Kidney epithelial cell (primary cell): ENCODE measurements at regions not wholly inside any gene's neighbourhood (a gene's known extent, or its start where the extent isn't known, plus 50 kb on each side); places are given as distances from the start of the nearest gene placed in this dataset.

ENCODE experiments used
- DNase-seq: peaks from one replicate; pipeline ENCODE4 v3.0.0-alpha.2; 2010; ENCODE audit warnings: low read depth
- H3K27me3 ChIP-seq: 2 replicates; pipeline ENCODE4 v1.6.0; 2011; ENCODE audit warnings: low read length; ENCODE audit not compliant: control insufficient read depth, insufficient read depth
- H3K36me3 ChIP-seq: 2 replicates; pipeline ENCODE4 v1.5.1; 2011; ENCODE audit warnings: low read length; ENCODE audit not compliant: control insufficient read depth, insufficient read depth
- H3K4me3 ChIP-seq: 2 replicates; pipeline ENCODE4 v1.5.1; 2011; ENCODE audit warnings: low read depth, mild to moderate bottlenecking, control low read depth, low read length
- CTCF ChIP-seq: IDR thresholded peaks from 2 replicates; pipeline ENCODE4 v1.5.1; 2011; ENCODE audit warnings: mild to moderate bottlenecking, moderate library complexity, low read length, control low read depth, inconsistent platforms; ENCODE audit not compliant: insufficient read depth, poor library complexity, severe bottlenecking

DNA sequence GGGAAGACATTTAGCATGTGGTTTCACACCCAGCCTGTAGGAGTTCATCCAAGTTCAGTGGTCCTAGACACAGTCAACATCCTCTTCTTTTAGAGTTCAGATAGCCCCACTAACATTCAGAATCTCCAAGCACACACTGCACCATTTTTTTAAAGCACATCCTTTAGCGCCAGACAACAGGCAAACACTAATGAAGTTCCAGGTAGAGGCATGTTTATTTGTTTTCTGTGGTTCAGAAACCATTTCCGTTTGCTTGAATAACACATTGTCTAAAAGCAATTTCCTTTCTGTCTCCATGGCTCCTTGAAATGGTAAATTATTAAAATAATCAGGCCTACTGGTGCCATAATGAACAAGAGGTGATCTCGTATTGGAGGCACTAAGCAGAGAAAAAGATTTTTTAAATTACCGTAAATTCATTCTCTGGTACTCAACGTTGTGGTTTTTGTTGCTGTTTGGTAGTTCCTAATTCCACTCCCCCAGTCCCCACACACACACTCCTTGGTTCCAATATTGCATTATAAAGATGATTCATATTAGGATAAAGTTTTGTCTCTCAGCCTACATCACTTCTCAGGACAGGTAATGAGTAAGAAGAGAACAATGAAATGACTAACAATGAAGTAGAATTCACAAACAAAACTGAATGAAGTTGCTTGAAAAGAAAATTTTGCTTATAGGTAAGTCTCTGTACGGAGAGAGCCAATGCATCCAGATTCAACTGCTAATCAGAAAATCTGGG, 153.1 kb downstream of the PCSK1 start:
- H3K4me3 ChIP-seq: no peak overlapping the region
- H3K27me3 ChIP-seq: no peaks in the 10 kb centered on the region
- DNase-seq: no peak
- H3K36me3 ChIP-seq: no peaks in the 10 kb centered on the region
- no peak for TF ChIP-seq CTCF

DNA sequence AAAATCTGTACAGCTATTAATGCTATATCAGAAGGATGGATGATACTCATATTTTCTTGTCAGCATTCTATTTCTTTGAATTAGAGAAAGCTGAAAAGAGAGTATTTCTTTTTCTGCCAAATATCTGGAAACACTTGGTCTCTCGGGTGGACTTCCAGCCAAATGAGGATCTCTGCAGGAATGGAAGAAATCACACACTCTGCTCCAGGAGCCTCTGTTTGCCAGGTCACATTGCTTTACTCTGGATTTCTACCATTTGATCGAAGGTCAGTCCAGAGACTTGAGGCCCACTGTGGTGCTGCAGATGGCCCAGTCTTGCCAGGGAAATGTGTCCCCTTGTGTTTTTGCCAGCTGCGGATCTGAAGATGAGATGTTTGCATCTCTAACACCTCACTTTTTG, 154.1 kb downstream of the PCSK1 start:
- no peaks in the 10 kb centered on the region for H3K27me3 ChIP-seq
- TF ChIP-seq CTCF: no peak
- no peaks in the 10 kb centered on the region for H3K36me3 ChIP-seq
- DNase-seq: no peak
- H3K4me3 ChIP-seq: no peak overlapping the region

- H3K27me3 ChIP-seq: no peaks in the 10 kb centered on the region
- DNase-seq: no peak
- H3K4me3 ChIP-seq: no peak overlapping the region
- TF ChIP-seq CTCF: no peak
- H3K36me3 ChIP-seq: no peaks in the 10 kb centered on the region
Measured at GRCh38 chr5:96275051-96275450, 158.0 kb downstream of the PCSK1 start.

DNA sequence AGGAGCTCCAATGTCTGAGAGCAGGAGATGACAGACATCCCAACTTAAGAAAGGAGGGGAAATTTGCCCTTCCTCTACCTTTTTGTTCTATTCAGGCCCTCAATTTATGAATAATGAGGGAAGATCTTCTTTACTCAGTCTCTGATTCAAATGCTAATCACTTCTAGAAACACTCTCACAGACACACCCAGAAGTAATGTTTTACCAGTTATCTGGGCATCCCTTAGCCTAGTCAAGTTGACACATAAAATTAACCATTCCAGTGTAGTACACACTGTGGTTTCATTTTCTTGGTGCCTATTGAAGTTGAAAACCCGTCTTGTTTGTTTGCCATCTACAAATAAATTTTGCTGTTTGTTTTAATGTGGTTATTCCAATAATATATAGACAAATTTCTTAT, 167.6 kb downstream of the PCSK1 start:
- no peaks in the 10 kb centered on the region for H3K36me3 ChIP-seq

DNA sequence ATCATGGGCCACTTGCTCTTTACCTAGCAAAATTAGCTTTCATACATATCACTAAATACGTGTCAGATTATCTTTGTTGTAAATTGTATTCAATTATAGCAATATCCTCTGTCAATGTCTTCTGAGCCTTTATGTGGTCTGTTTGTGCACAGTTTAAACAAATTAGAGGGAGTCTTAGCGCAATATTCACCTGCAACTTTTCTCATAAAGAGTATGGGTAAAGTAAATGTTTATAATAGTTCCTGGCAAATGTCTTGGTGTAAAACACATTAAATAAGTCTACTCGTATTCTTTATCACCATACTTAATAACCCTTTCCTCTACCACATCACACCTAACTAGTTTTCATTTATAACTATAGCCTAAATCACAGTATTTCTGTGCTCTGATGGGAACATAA, 169.0 kb downstream of the PCSK1 start:
- DNase-seq: no peak
- Histone ChIP-seq H3K4me3 (no peak overlapping the region), H3K36me3 (no peaks in the 10 kb centered on the region), H3K27me3 (no peaks in the 10 kb centered on the region)
- TF ChIP-seq CTCF: no peak

More for the DNA sequence above, 167.6 kb downstream of the PCSK1 start:
- H3K27me3 ChIP-seq: no peaks in the 10 kb centered on the region
- TF ChIP-seq CTCF: no peak
- no peak overlapping the region for H3K4me3 ChIP-seq
- DNase-seq: no peak

DNA sequence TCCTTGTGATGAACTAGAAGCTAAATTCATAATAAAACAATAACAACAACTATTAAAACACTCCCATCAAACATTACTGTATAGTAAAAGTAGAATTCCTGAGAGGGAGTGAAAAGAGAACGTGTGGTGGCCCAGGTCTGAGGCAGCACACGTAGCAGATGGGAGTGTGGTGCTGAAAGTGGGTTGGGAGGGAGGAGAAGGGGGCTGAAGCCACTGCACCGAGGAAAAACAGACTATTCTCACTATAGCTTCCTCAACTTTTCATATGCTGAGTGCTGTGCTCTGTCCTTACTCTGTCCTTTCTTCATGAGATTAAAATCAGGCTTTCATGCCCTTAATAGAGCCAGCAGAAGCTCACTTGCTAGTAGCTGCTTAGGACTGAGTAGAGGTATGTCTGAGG, 170.9 kb downstream of the PCSK1 start:
- TF ChIP-seq CTCF: no peak
- Histone ChIP-seq H3K27me3 (no peaks in the 10 kb centered on the region), H3K36me3 (no peaks in the 10 kb centered on the region), H3K4me3 (no peak overlapping the region)
- no peak for DNase-seq
